H1 (cell line): ENCODE measurements at regions not wholly inside any gene's neighbourhood (a gene's known extent, or its start where the extent isn't known, plus 50 kb on each side); places are given as distances from the start of the nearest gene placed in this dataset.

ENCODE experiments used
- CBX5 ChIP-seq: fragments of 300-800, 300-1000 bp; sonication (generic); IDR thresholded peaks from 2 replicates; pipeline ENCODE4 v1.7.1; 2016; ENCODE audit warnings: antibody characterized with exemption, low read length, low read depth
- POLR2A ChIP-seq, 2 experiments: IDR thresholded peaks; 1 replicate in 1 of 2; 2 replicates in 1 of 2; pipeline ENCODE4 v1.6.1; 2011; ENCODE audit warnings: low read depth in 2 of 2, low read length in 2 of 2, mild to moderate bottlenecking in 2 of 2; ENCODE audit errors: control extremely low read depth in 1 of 2
- TF ChIP-seq, protein P1 (sequence below), 3 experiments: IDR thresholded peaks; 1 replicate in 2 of 3; 2 replicates in 1 of 3; pipeline versions ENCODE4 v1.5.1 to v1.6.1; 2011; ENCODE audit warnings: low read length in 3 of 3, mild to moderate bottlenecking in 3 of 3, inconsistent platforms in 2 of 3, low read depth in 1 of 3, moderate library complexity in 1 of 3; ENCODE audit not compliant: insufficient read depth in 1 of 3; ENCODE audit errors: control extremely low read depth in 1 of 3

DNA sequence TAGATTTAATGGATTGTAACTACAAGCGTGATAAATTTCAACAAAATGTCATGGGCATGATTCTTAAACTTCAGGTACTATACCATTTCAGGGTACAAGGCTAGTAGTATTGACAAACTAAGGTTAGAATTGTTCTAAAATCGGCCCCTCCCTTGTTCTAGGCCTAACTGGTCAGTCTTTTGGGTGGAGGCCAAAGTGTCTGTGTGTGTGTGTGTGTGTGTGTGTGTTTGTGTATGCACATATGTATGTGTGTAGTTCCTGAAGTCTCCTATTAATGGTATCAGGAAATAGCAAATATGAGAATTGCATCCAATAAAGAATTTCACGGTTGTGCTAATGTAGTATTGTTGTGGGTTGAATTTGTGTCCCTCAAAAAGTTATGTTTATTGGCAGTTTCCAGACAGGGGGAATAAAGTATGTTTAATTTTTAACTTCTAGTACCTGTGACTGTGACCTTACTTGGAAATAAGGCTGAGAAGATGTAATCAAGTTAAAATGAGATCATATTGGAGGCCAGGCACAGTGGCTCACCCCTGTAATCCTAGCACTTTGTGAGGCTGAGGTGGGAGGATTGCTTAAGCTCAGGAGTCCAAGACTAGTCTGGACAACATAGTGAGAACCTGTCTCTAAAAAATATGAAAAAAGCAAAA, 119.2 kb downstream of the KLF5 start:
- TF ChIP-seq POLR2A (IDR thresholded peaks at IDR 0.05; ENCODE audit: control extremely low read depth in 1 of 2, low read depth in 2 of 2, low read length in 2 of 2) (no peak), CBX5 (no peak)
- TF ChIP-seq, protein P1, sequence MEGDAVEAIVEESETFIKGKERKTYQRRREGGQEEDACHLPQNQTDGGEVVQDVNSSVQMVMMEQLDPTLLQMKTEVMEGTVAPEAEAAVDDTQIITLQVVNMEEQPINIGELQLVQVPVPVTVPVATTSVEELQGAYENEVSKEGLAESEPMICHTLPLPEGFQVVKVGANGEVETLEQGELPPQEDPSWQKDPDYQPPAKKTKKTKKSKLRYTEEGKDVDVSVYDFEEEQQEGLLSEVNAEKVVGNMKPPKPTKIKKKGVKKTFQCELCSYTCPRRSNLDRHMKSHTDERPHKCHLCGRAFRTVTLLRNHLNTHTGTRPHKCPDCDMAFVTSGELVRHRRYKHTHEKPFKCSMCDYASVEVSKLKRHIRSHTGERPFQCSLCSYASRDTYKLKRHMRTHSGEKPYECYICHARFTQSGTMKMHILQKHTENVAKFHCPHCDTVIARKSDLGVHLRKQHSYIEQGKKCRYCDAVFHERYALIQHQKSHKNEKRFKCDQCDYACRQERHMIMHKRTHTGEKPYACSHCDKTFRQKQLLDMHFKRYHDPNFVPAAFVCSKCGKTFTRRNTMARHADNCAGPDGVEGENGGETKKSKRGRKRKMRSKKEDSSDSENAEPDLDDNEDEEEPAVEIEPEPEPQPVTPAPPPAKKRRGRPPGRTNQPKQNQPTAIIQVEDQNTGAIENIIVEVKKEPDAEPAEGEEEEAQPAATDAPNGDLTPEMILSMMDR (IDR thresholded peaks at IDR 0.05; ENCODE audit: control extremely low read depth in 1 of 3, insufficient read depth in 1 of 3, low read depth in 1 of 3, low read length in 3 of 3) = no peak
